Spleen (tissue), 11 donors: ENCODE measurements at regions not wholly inside any gene's neighbourhood (a gene's known extent, or its start where the extent isn't known, plus 50 kb on each side); places are given as distances from the start of the nearest gene placed in this dataset.

Source experiments
- DNase-seq: peaks from one replicate; pipeline ENCODE4 v3.0.0-alpha.2; 2020
- H3K27ac ChIP-seq, 8 donors: fragments of 200-600 bp; sonication (generic) in 7 of 8; 1 replicate in 4 of 8; 2 replicates in 4 of 8; pipeline versions ENCODE4 v1.5.0 to v1.8.0; 2016 to 2021; ENCODE audit warnings: inconsistent platforms in 4 of 8, mild to moderate bottlenecking in 4 of 8, moderate library complexity in 1 of 8
- H3K27me3 ChIP-seq, 7 donors: fragments of 200-600 bp; sonication (generic) in 6 of 7; replicated peaks in 1 of 7; 1 replicate in 4 of 7; 2 replicates in 3 of 7; pipeline versions ENCODE4 v1.5.0 to v1.8.0; 2016 to 2021; ENCODE audit warnings: inconsistent platforms in 3 of 7, mild to moderate bottlenecking in 1 of 7
- H3K36me3 ChIP-seq, 6 donors: fragments of 200-600 bp; sonication (generic) in 5 of 6; 1 replicate in 4 of 6; 2 replicates in 2 of 6; pipeline versions ENCODE4 v1.5.0 to v1.8.0; 2016 to 2021; ENCODE audit warnings: inconsistent platforms in 2 of 6
- H3K4me1 ChIP-seq, 6 donors: fragments of 200-600 bp; sonication (generic) in 5 of 6; 1 replicate in 3 of 6; 2 replicates in 3 of 6; pipeline versions ENCODE4 v1.5.0 to v1.8.0; 2016 to 2021; ENCODE audit warnings: inconsistent platforms in 3 of 6
- H3K4me3 ChIP-seq, 8 donors: fragments of 200-600 bp; sonication (generic) in 7 of 8; 1 replicate in 4 of 8; 2 replicates in 4 of 8; pipeline versions ENCODE4 v1.5.0 to v1.8.0; 2016 to 2021; ENCODE audit warnings: inconsistent platforms in 4 of 8, mild to moderate bottlenecking in 4 of 8, moderate library complexity in 2 of 8
- H3K9me3 ChIP-seq, 8 donors: fragments of 200-600 bp; sonication (generic) in 7 of 8; 1 replicate in 4 of 8; 2 replicates in 4 of 8; pipeline versions ENCODE4 v1.5.0 to v1.8.0; 2016 to 2021; ENCODE audit warnings: inconsistent platforms in 4 of 8
- POLR2A ChIP-seq, 3 donors: fragments of 450-650 bp; IDR thresholded peaks; one replicate each; pipeline ENCODE4 v1.5.1; 2017; ENCODE audit warnings: antibody characterized with exemption in 3 of 3, mild to moderate bottlenecking in 1 of 3
- POLR2AphosphoS5 ChIP-seq, 3 donors: sonication (generic); formaldehyde crosslinking; IDR thresholded peaks; one replicate each; pipeline ENCODE4 v1.5.1; 2017; ENCODE audit warnings: antibody characterized with exemption in 3 of 3
- WGBS, 5 donors: extraction: QIAGEN DNeasy Blood & Tissue Kit in 3 of 5; methylation state at CpG; one replicate each; pipeline versions ENCODE4 v1.1.5 to v1.1.7; 2013 to 2018; 5-methylcytosine and 5-hydroxymethylcytosine counted together
- intact Hi-C: fragments of 100-400 bp; cut with DNase I; formaldehyde crosslinking; loops from one replicate; pipeline ENCODE4 v1.15.0; 2023; ENCODE audit warnings: low total_unique reads
- TF ChIP-seq, protein P1 (sequence below), 11 experiments: fragments of 200-600 bp in 7 of 11; fragments of 450-650 bp in 4 of 11; sonication (generic) in 4 of 11; IDR thresholded peaks in 8 of 11; conservative IDR thresholded peaks in 3 of 11; 1 replicate in 7 of 11; 2 replicates in 4 of 11; pipeline versions ENCODE4 v1.4.0 to v1.8.0; 2016 to 2021; ENCODE audit warnings: antibody characterized with exemption in 11 of 11, inconsistent platforms in 4 of 11, mild to moderate bottlenecking in 1 of 11
- donor health status: healthy with polysubstance abuse.
- donor health status: DM: no; HTN: no; CAD: no; lungs with moderate emphysema.
- donor health status: DM: no; HTN: no; CAD: no.
- donor health status: Bipolar disorder and iron deficiency.
- donor health status: healthy.
- donor health status: DM: no; HTN: no; CAD: no.
- donor health status: DM: yes; HTN: yes; CAD: no.

DNA sequence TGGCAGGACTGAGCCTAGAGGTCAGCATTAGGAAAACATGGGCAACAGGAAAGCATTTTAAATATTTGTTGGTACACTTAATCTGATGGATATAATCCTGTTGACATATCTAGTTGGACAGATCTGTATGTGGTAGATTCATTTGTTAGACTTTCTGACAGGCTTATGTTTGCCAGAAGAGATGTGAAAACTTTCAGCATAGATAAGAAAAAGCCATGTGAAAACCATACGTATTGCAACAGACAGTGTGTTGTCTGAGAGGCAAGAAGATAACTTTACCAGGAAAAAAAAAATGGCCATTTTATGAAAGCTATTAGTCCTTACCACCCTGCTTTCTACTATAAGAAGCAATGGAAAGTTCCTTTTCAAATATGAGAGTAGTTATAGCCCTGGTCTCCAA, 1902.2 kb upstream of the C9orf72 start:
- peaks cover 0 to 21% (median 14%) of the 10 kb centered on the region in 8 donors for H3K9me3 ChIP-seq
- no peaks in the 10 kb centered on the region for H3K4me1 ChIP-seq
- H3K4me3 ChIP-seq, result no peak overlapping the region
- no peak for TF ChIP-seq POLR2A (IDR thresholded peaks at IDR 0.05)
- TF ChIP-seq, protein P1, sequence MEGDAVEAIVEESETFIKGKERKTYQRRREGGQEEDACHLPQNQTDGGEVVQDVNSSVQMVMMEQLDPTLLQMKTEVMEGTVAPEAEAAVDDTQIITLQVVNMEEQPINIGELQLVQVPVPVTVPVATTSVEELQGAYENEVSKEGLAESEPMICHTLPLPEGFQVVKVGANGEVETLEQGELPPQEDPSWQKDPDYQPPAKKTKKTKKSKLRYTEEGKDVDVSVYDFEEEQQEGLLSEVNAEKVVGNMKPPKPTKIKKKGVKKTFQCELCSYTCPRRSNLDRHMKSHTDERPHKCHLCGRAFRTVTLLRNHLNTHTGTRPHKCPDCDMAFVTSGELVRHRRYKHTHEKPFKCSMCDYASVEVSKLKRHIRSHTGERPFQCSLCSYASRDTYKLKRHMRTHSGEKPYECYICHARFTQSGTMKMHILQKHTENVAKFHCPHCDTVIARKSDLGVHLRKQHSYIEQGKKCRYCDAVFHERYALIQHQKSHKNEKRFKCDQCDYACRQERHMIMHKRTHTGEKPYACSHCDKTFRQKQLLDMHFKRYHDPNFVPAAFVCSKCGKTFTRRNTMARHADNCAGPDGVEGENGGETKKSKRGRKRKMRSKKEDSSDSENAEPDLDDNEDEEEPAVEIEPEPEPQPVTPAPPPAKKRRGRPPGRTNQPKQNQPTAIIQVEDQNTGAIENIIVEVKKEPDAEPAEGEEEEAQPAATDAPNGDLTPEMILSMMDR (IDR thresholded peaks at IDR 0.05 in 8 of 11, conservative IDR thresholded peaks at IDR 0.05 in 3 of 11), result no peak
- no peak for TF ChIP-seq POLR2AphosphoS5 (IDR thresholded peaks at IDR 0.05)
- H3K36me3 ChIP-seq, result no peaks in the 10 kb centered on the region
- intact Hi-C loops, result no loop called here
- DNase-seq, result no peak
- H3K27ac ChIP-seq, result no peak overlapping the region
- WGBS, 5 donors, result 54 to 72% (median 67%) methylated on average over 1 of the region's 1 CpG
- no peaks in the 10 kb centered on the region for H3K27me3 ChIP-seq

DNA sequence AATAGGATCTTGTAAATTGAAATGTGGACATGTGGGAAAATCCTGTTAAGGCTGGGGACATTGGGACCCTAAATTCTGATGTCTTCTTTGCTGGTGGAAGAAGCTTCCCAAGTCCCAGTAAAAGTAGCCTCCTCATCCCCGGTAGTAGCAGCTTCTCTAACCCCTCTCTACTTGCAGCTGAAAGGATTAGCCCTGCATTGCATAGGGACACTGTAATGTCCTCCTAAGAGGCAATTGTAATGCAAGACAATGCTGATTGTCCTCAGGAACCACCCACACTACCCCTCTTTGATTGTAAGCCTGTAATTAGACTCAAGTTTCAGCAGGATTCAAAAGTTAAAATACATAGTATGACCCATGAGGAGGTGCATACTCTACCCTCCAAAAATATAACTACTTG, 1938.4 kb upstream of the C9orf72 start:
- Histone ChIP-seq H3K27me3 (no peaks in the 10 kb centered on the region), H3K36me3 (no peaks in the 10 kb centered on the region), H3K9me3 (peaks cover 0 to 18% (median 11%) of the 10 kb centered on the region in 8 donors), H3K4me3 (no peak overlapping the region), H3K4me1 (no peaks in the 10 kb centered on the region), H3K27ac (no peak overlapping the region)
- TF ChIP-seq POLR2A (IDR thresholded peaks at IDR 0.05), result no peak
- TF ChIP-seq, protein P1 (IDR thresholded peaks at IDR 0.05 in 8 of 11, conservative IDR thresholded peaks at IDR 0.05 in 3 of 11), result no peak
- TF ChIP-seq POLR2AphosphoS5 (IDR thresholded peaks at IDR 0.05), result no peak
- WGBS, 5 donors, result 63 to 87% (median 79%) methylated on average over 1 of the region's 1 CpG
- intact Hi-C loops, result no loop called here
- DNase-seq, result no peak

DNA sequence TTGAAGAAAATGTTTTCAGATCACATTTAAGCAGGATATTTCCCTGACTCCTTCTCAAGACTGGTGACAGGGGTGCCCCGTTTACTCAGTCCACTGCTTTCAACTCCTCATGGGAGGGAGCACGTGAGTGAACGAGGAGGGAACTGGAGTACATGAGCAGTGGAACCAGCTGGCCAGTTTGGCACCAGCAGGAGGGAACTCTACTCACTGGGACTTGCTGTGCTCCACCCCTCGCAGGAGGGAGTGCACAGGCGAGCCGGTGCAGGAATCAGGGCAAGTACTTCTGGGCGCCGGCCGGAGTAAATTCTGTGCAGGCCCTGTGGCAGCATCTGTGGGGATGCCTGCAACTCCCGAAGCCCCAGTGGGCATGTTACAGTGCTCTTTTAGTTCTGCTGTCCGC, 1941.1 kb upstream of the C9orf72 start:
- H3K27me3 ChIP-seq, result no peaks in the 10 kb centered on the region
- H3K4me3 ChIP-seq, result no peak overlapping the region
- H3K4me1 ChIP-seq, result no peaks in the 10 kb centered on the region
- WGBS, 5 donors, result 56 to 77% (median 70%) methylated on average over 11 of the region's 11 CpGs
- intact Hi-C loops, result no loop called here
- no peak for DNase-seq
- no peak for TF ChIP-seq POLR2A (IDR thresholded peaks at IDR 0.05)
- TF ChIP-seq, protein P1 (IDR thresholded peaks at IDR 0.05 in 8 of 11, conservative IDR thresholded peaks at IDR 0.05 in 3 of 11), result no peak
- no peak for TF ChIP-seq POLR2AphosphoS5 (IDR thresholded peaks at IDR 0.05)
- H3K36me3 ChIP-seq, result no peaks in the 10 kb centered on the region
- peaks cover 0 to 16% (median 8%) of the 10 kb centered on the region in 8 donors for H3K9me3 ChIP-seq
- no peak overlapping the region for H3K27ac ChIP-seq

DNA sequence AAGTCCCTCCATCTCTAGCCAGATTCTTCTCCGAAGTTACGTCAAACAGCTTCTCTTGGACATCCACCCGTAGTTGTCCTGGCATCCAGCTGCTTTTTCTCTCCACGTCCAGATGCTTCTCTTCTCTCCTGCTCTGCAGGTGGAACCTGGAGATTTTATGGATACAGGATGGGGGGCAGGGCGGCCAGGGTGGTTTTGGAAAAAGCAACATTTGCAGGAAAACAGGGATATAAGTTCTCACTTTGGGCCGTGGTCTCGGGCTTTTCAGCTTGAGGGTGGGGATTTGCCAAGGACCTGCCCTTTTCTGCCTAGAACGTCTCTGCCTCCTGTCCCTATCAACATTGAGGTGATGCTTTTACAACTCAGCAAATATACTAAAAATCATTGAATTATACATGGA, 1941.6 kb upstream of the C9orf72 start:
- TF ChIP-seq POLR2A (IDR thresholded peaks at IDR 0.05) (no peak), POLR2AphosphoS5 (IDR thresholded peaks at IDR 0.05) (no peak)
- TF ChIP-seq, protein P1 (IDR thresholded peaks at IDR 0.05 in 8 of 11, conservative IDR thresholded peaks at IDR 0.05 in 3 of 11), result no peak
- 72 to 84% (median 80%) methylated on average over 8 of the region's 8 CpGs for WGBS, 5 donors

More for the DNA sequence above, 1941.6 kb upstream of the C9orf72 start:
- Histone ChIP-seq H3K4me1 (no peaks in the 10 kb centered on the region), H3K36me3 (no peaks in the 10 kb centered on the region), H3K9me3 (peaks cover 0 to 14% (median 6%) of the 10 kb centered on the region in 8 donors), H3K4me3 (no peak overlapping the region), H3K27ac (no peak overlapping the region), H3K27me3 (no peaks in the 10 kb centered on the region)
- intact Hi-C loops, result no loop called here
- DNase-seq, result no peak
